ENCODE measurements at regions not wholly inside any gene's neighbourhood (a gene's known extent, or its start where the extent isn't known, plus 50 kb on each side); places are given as distances from the start of the nearest gene placed in this dataset.

DNA sequence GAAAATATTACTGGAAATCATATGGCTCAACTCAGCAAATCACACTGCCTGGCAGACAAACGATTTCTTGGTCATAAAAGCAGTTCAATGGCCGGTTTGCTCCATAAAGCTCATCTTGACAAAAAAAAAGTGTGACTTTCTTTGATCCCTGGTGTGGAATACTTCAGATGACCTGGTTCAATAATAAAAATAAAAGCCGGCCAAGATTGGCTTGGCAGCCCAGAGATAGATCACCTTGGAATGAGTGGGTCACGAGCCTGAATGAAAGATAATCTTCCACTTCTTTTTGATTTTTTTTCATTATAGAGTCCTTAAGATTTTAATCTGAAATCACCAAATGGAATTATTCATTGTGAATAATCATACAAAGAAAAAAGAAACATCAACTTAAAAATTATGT lies 445.3 kb upstream of the CITED2 start:
- no peak for DNase-seq (ENCODE audit: low spot score)

DNA sequence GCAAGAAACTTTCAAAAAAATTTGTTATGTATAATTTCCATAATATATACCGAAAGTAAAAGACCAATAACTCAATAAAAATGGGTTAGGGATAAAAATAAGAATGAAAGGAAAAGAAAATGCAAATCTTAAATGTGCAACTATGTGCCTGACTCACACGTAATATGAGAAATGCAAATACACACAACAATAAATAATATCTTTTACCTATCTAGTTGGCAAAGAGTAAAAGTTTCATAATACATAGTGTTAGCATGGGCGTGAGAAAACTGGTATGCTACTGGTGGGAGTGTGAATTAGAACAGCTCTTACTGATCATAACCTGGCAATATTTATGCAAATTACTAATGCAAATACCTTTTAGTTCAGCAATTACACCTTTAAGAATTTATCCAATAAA lies 438.5 kb upstream of the CITED2 start:
- no peak for DNase-seq (ENCODE audit: low spot score)

DNA sequence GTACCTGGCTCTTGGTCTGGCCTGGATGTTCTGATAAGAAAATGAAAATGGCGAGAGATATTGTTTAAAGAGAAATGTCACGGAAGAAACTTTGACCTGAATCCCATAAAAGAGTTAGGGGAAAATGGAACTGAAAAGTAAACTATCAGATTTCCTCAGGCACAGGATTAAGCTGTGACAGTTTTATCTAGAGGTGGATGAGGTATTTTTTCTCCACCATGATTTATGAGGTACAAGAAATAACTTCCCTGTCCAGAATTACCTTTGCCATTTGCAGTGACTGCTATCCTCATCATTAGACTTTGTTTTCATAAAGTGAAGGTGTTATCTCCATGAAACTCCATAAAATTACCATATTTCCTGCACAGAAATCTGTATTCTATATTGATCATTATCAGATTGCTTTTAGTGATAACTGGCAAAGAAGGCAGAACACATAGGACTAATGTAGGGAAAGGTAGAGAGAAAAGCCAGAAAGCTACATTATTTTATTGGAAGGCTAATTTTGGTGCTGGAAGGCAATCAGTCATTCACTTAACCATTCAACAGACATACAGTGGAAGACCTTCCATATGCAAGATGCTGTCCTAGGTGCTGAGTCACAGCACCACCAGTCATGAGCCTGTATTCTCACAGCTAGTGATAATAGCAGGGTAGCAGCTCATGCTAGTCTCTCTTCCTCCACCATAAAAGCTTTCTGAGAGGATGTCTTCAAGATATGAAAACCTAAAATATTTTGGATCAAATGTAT lies 427.3 kb upstream of the CITED2 start:
- DNase-seq (ENCODE audit: low spot score) = peak; percentile 5

DNA sequence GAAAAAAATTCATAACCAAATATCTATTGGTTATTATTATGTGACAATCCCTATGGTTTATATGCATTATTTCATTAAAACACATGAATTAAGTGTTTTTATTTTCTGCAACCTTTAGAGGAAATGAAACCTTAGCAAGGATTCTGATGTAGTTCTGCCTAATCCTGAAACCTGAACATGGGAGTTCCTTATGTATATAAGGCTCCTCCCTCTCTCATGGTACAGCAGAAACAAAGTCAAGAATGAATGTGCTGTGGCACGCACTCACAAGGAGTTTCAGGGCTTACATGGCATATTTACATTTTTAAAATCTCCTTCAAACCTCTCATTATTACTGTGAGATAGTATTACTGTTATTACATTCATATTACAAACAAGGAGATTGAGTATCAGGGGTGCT lies 426.4 kb upstream of the CITED2 start:
- DNase-seq (ENCODE audit: low spot score) = no peak

DNA sequence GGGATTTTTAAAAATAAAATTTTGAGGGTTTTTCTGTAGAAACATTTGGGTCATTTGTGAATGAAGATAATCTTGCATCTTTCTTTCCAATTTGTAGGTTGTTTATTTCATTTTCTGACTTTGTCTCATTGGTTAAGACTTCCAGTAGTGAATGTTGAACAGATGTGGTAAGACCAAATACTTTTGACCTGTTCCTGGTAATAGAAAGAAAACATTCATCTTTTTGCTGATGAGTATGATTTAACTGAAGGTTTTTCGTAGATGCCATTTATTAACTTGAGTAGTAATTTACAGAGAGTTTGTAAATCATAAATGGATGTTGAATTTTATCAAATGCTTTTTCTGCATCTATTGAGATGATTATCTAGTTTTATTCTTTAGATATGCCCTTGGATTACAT lies 416.1 kb upstream of the CITED2 start:
- no peak for DNase-seq (ENCODE audit: low spot score)

DNA sequence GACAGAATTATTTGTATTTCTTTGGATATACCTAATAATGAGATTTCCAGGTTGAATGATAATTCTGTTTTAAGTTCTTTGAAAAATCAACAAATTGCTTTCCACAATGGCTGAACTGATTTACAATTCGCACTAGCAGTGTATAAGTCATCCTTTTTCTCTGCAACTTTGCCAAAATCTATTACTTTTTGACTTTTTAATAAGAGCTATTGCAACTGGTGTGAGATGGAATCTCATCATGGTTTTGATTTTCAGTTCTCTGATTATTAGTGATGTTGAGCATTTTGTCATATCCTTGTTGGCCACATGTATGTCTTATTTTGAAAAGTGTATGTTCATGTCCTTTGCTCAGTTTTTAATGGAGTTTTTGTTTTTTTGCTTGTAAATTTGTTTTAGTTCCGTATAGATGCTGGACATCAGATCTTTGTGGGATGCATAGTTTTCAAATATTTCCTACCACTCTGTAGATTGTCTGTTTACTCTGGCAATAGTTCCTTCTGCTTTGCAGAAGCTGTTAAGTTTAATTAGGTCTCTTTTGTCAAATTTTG lies 409.8 kb upstream of the CITED2 start:
- DNase-seq (ENCODE audit: low spot score) = no peak

DNA sequence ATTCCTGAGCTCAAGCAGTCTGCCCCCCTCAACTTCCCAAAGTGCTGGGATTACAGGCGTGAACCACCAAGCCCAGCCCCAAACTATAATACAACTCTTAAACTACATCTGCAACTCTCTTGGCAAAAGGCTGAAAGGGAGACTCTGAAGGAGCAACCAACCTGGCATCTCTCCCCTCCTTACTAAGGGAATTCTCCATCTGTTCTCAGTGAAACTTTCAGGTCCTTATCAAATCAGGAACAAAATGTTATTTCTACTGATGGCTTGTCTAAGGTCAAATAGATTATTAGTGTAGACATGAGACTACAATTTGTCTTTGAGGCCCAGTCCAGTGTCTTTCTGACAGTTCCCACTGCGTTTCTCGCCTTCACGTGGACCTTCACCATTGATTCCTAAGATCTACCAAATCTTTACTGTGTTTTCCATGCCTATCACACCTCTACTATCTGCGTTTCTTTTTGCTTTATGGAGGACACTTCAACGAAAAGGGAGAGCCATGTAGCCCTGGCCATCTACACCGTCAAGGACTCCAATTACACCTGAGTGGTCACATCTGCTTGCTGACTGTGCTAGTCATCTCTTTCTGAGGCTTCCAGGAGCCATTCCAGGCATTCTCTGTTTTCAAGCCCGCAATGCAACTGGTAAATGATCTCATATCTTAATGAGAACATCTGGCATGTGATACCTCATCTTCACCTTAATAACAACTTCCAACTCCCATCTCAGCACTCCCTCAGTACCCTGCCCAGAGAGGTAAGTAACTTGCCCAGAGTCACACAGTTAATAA lies 405.7 kb upstream of the CITED2 start:
- no peak for DNase-seq (ENCODE audit: low spot score)

DNA sequence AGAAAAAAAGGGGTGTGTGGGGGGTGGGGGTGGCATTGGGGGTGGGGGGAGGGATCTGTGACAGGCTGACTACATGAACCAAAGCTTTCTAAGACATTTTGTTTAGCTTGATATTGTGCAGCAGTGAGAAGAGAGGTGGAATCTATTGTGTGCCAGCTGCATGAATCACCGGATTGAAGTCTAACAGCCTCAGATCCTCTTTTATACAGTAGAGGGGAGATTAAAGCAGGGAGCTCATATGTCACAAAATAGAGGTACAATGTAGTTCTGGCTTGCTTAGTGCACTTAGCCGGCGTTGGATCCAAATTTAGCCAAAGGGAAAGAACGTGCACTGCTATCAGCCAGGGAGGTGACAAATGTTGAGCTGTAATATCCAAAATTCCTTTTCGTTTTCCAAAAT lies 404.2 kb upstream of the CITED2 start:
- peak; percentile 44 for DNase-seq (ENCODE audit: low spot score)

DNA sequence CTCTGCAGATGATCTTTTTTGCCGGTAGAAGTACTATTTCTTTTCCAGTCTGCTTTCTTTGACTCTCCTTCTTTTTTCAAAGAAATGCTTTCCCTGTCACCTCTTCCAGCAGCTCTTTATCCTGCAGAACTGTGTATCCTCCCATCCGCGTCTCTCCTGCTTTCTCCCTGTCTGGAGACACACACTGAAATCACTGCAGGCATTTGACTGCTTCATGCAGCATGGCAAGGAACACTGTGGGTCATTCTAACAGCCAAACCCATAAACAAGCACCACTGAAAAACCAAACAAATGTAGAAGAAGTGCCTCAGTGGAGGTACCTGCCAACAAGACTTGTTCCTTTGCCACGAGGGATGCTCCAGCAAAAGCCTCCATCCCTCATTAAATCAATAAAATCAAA lies 403.7 kb upstream of the CITED2 start:
- no peak for DNase-seq (ENCODE audit: low spot score)

DNA sequence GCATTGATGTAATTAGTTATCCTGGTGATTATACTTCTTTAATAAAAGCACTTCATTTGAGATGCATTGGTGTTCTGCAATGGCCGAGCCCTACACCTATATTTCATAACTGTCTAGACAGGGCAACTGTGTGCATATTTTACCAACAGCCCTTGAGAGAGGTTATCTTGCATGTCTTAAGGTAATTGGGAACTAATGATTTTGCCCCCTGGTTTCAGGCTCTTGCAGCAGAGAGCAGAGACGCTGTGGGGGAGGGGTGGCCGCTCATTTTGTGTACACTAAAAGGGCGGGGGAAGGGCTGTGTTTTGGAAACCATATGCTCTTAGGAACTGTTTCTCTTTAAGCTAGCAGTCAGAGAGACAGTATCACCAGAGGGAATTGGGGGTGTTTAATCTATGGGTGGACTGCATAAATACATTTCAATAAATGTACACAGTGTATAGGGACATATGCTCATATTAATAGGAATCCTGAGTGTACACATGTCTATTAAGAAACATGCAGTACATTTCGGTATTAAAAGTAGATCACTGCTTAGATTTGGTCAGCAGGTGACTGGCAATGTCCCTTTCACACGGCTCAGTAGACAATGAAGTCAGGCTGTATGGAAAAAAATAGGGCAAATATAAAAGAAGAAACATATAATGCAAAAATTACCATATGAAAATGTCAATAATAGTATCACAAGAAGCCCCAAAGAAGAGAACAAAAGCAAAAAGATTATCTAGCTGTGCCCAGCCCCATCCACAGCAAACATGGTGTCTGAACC lies 402.9 kb upstream of the CITED2 start:
- DNase-seq (ENCODE audit: low spot score) = no peak

DNA sequence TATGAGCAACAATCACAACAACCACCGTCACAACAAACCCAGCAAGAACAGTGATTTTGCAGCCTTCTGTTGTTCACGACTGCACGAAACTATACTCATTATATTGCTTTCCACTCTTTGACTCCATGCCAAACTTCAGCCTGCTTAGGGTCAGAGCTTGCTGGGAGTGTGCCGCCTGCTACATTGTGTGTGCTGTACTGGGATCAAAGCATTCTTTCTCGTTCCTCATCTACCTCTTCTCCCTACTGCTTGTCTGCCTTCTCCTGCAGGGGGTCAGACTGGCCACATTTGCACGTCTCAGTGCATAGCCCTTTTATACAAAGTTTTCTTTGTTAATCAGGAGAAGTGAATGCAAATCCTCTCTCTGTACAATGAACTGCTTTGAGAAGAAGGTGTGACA lies 401.6 kb upstream of the CITED2 start:
- peak; percentile 30 for DNase-seq (ENCODE audit: low spot score)

DNA sequence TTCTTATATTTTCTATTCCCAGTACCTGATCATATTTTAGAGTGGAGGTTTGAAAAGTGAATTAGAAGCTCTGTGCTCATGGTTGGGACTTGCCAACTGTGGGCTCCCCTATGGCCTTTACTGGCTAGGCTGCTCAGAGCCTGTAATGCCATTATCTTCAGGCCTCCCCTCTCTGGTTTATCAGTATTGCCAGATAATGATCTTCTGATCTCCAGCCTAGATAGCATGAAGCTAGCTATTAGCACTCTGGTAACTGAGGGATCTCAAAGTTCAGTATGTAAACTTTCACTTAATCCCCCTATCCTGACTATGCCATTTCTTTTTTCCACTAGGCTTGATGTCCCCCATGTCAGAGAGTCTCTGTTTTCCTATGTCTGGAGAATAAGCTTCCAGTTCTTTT lies 393.7 kb upstream of the CITED2 start:
- DNase-seq (ENCODE audit: low spot score) = no peak

DNA sequence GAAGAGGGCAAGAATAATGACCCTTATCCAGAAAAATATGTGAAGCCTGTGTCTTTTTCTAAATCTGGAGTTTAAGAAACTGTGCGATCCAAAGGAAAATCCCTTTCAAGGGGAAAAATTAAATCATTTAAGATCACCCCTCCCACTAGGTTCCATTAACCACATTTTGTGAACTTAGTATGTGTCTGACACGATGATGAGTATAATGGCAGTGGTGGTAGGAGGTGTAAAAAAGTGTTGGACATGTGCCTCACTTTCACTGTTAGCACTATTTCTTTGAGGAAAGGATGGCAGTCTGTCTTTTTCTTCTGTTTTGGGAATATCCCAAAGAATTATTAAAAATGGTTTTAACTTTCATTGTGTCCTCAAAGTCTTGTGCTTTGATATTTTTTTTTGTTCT lies 392.3 kb upstream of the CITED2 start:
- DNase-seq (ENCODE audit: low spot score) = no peak

DNA sequence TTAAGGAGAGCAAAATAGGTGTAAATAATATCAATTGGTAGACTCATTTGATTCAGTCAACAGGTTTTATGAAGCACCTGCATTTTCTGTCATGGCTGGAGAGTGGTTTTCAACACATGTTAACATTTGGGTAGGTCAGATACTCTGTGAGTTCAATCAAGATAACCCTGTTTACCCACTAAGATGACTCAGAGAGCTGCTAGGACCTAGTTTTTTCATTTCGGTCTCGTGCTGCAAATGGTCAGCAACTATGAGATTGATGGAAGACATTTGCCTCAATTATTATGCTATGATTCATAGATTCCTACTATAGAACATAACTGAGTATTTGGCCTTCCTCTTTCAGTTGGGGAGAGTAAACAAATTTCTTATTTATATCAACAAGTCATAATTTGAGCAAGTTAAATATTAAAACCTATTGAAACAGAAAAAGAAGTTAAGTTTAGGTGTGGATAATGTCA lies 391.4 kb upstream of the CITED2 start:
- DNase-seq (ENCODE audit: low spot score) = peak; percentile 35

DNA sequence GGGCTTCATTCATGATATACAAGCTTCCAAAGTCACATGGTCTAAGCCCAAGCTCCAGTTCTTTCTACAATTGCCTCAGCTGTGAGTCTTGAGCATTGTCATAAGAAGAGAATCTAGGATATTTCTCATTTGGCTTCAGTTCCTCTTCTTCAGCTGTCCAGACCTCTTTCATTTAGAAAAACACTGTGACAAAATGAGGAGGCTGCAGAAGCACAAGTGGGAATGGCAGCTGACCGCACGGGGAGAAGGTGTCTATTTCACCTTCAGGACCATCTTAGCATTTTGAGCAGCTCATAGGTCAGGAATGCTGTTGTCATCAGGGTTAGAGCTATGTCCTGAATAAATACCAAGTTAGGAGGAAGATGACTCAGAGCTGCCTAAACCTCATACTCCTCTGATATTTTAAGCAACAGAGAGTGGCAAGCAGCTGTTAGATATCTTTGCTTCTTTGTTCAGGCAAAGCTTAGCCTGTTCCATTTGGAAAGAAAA lies 390.1 kb upstream of the CITED2 start:
- peak; percentile 63 for DNase-seq (ENCODE audit: low spot score)

DNA sequence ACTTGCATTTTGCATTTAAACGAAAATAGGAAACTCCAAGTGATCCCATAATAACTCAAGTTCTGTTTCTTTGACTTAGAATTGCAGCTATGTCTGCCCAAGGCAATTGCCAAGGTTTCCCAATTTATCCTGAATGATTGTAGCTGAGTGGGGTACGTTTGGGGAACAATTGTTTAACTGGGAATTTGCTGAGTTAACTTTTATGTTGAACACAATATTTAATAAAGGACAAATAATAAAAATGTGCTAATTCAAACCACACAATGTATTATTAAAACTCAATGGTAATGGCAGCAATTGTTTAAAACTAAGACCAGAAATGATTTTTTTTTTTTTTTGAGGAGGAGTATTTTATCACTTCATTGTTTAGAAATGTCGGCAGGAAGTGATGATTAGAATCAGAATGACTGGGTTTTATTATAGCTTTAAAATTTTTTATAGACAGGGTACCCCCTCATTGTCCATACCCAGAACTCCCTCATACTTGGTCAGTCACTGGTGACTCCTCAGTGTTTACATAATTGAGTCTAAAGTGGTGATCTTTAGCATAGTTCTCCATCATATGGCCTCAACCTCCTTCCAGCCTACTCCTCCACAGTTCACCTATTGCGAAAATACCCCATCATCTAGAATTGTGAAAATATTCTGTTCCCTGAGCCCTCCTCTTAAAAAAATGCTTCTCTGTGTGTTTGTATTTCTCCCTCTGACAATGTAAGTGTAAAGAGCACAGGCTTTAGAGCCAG lies 389.2 kb upstream of the CITED2 start:
- DNase-seq (ENCODE audit: low spot score) = no peak

DNA sequence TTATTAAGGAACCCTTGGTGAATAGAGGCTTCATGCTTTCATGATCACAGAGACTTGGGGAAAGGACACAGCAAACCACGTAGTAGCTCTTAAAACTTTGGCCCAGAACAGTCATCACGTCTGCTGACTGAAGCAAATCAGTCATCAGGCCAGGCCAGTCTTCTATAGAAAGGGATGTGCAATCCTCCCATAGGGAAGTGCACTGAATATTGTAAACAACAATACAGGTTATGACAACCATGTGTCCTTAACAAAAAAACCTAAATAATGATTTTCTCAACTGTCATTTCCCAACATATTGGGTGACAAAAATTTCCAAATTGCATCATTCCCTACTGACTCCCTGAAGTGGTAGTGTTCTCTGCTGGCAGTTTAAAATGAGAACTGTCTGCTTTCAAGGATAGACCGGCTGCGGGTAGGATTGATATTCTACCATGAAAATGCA lies 388.2 kb upstream of the CITED2 start:
- no peak for DNase-seq (ENCODE audit: low spot score)

DNA sequence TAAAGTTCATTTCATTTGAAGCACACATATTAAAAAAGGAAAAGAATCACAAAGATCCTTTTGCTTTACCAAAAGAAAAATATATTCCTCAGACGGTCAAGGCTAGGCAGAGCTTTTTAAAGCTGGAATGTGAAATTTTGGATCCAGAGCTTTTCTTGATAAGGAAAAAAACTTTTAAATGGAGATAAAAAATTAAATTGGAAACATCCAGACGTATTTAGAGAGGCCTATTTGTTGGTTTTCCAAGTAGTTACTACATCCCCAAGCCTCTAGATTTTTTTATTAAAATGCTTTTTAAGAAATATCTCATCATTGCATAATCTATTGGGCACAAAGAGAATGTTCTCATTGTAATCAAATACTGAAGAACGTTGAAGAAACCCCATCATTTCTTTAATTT lies 385.7 kb upstream of the CITED2 start:
- DNase-seq (ENCODE audit: low spot score) = no peak

DNA sequence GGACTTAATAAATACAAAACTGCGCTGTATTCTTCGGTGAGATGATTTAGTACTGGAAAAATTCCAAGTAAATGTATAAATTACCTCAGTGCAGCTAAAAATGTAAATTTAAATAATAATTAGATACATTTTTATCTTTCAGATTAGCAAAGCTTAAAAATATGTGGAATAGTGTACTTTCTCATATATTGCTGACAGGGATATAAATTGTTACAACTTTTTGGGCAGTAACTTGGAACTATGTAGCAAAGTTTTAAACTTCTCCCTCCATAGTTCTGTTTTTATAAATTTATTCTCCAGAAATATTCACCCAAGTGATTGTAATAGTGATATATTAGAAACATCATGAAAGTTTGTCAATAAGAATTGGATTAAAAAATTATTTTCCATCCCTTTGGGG lies 384.6 kb upstream of the CITED2 start:
- no peak for DNase-seq (ENCODE audit: low spot score)

DNA sequence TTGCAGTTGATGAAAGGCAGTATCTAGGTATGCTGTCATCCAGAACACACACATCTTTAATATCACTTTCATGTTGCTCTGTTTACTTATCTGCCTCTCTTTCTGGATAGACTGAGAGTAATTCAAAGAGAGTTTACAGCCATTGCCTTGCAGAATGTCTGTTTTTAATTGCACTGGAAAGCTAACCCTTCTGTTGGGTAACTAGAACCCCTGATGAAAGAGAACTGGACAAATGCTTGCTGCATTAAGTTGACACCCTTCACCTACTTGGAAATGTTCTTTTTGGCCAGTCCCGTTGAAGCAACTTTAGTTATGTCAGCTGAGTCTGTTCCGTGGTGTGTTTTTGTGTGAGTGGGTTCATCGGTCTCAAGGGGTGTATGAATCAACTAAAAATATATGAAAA lies 383.8 kb upstream of the CITED2 start:
- DNase-seq (ENCODE audit: low spot score) = no peak

DNA sequence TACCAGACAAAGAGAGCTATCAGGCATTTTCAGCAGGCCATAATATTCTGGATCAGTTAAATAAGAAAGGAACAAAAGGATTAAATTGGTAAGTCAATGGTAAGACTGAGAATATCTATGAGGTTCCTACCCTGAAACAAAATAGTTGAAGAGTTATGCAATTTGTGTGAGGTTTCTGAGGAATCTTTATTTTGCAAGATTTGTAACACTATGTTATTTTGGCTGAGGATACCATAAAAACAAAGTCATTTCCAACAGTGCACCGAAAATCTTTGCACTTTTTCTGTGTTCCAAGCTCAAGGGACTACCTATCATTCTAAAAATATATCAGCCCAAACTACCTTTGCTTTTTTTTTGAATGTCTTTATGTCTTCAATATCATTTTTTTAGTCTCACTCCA lies 383.3 kb upstream of the CITED2 start:
- no peak for DNase-seq (ENCODE audit: low spot score)

DNA sequence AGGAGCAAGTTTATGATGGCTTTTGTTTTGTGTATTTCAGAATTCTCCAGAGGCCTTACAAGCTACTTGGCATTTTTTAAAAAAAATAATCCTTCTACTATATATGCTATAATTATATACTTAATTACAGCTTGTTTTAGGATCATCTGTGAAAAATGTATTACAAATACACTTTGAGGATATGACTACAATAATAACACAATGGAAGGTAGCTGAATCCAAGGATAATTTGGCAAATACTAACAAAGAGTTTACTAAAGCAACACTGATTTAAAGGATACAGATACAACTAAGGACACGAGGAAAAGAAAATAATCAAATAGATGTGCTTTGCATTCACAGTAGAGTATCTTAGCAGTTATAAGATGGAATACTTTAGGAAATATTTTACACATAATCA lies 381.9 kb upstream of the CITED2 start:
- DNase-seq (ENCODE audit: low spot score) = no peak
